HK-2 (cell line): ENCODE measurements at regions not wholly inside any gene's neighbourhood (a gene's known extent, or its start where the extent isn't known, plus 50 kb on each side); places are given as distances from the start of the nearest gene placed in this dataset.

Experiments used
- DNase-seq: peaks from one replicate; pipeline ENCODE4 v3.0.0-alpha.2; 2018; ENCODE audit not compliant: unreplicated experiment

DNA sequence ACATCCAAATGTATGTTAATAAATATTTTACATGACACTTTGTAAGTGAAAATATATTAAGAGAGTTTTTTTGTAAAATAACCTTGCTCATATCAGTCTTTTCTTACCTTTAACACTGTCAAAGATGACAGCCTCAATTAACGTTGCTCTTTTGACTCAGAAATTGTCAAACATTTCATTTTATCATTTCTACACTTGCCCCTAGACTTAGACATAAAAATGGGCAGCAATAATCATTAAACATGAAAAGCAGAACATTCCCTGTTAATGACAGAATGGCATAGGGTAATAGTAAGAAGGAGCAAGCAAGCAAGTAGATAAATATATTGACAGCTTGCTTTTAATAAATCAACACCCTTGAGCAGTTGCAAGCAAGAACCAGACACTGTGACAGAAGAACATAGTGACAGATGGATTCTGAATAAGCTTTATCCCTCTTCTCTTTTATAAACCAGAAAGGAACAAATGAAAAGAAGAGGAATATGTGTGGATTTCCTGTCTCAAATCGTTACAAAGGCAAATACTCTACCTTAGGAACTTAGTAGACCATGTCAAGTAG lies 796.0 kb upstream of the CHD1 start:
- DNase-seq = no peak

GRCh38 chr5:99721506-99721905 lies 792.7 kb upstream of the CHD1 start:
- no peak for DNase-seq

DNA sequence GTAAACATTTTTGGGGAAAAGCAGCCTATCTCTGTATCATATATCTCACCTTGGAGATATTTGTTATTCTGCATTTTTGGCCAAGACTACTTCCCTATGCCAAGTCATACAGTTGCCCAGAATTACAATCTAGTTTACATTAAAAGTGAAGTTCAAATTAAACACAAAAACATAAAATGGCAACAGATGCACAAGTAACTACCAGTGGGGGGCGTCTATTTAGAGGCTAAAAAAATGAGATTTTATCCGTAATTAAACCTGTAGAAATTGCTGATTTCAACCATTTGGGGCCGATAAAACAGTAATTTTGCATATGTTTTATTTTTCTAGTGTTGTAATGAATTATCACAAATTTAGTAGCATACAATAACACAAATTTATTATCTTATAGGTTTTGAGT lies 787.1 kb upstream of the CHD1 start:
- DNase-seq = no peak

DNA sequence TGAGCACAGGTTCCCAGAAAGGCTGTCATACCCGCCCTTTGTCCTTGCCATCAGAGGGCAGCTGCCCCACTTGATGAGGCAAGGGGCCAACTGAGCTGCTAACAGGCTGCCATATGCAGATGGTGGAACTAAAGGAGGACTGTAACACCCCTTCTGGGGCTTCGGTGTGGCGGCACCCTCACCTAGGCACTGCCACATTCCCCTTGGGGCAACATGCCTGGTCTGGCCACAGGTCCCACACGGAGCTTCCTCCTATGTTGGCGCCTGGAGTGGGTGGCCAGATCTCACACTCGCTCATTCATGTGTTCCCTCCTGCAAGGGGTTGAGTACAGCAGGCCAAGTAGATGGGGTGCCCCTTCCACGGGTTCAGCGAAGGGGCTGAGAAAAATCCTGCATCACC lies 777.4 kb upstream of the CHD1 start:
- DNase-seq = no peak

- no peak for DNase-seq
These were observed 773.8 kb upstream of the CHD1 start for GRCh38 chr5:99702565-99702964.

DNA sequence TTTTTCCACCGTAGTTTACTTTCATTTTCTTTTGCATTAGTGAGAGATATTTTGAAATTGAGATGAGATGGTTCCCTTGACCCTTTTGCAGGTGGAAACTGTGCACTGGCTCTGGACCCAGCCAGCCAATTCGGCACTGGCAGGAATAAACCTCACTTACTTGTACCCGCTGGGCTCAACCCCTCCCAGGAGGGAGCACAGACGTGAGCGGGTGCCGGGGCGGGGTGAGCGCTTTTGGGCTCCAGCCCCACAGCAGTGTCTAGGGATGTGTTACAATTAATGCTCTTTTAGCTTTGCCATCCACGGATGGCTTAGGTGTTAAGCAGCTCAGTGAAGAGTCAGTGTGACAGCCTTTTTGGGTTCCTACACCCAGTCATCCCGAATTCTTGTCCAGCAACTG lies 766.1 kb upstream of the CHD1 start:
- DNase-seq = no peak

GRCh38 chr5:99686538-99686937 lies 757.7 kb upstream of the CHD1 start:
- DNase-seq = no peak

- DNase-seq = no peak
These were observed 747.2 kb upstream of the CHD1 start for GRCh38 chr5:99675974-99676373.

DNA sequence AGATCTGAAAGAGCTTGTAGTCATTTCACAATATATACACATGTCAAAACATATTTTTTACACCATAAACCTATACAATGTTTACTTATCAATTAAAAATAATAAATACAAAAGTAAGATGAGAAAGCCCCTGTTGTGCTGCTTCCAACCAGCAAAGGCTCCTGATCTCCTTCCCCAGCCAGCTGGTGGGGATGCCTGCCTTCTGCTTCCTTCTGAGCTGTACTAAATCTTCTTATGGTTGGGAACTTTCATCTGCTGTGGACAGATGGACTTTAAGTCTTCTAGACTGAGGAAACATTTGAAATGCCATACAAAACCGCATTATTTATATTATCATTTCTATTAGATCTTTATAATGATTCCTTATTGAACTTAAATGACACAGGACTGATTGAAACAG lies 745.3 kb upstream of the CHD1 start:
- no peak for DNase-seq

- DNase-seq = no peak
These were observed 736.2 kb upstream of the CHD1 start for GRCh38 chr5:99664972-99665371.

GRCh38 chr5:99651298-99651697 lies 722.5 kb upstream of the CHD1 start:
- no peak for DNase-seq

DNA sequence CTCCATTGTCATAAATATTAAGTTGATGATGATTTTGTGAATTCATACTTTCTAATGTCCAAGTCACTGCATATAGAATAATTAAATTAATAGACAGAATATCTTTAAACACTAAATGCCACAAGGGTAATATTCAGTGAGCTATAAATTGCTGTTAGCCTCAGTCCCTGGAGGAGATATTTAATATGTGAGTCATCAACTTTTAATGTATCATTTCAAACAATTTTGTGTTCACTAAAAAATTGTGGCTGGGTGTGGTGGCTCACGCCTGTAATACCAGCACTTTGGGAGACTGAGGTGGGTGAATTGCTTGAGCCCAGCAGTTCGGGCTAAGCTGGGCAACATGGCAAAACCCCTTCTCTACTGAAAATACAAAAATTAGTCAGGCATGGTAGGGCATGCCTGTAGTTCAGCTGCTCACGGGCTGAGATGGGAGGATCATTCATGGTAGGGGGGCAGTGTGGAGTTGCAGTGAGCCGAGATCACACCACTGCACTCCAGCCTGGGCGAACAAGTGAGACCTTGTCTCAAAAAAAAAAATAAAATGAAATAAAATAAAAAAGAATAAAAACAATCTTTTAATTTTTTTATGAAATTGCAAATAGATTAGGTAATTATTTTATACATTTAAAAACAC lies 717.3 kb upstream of the CHD1 start:
- no peak for DNase-seq

DNA sequence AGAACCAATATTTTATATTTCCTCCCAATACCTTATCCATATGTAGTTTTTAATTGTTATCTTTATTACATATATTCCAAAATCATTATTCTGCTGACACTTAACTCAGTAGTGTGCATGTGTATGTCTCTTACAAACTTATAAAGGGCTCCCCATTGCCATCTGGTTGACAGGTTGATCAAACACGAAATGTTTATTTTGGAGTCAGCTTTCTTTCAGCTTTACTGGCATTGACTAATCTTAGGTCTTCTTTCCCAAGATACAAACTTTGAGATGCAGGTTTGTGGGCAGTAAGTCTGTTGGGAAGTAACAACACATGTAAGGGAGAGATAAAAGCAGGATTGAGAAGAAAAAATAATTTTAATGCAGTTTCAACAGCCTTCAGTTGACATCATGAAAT lies 716.0 kb upstream of the CHD1 start:
- DNase-seq = no peak

DNA sequence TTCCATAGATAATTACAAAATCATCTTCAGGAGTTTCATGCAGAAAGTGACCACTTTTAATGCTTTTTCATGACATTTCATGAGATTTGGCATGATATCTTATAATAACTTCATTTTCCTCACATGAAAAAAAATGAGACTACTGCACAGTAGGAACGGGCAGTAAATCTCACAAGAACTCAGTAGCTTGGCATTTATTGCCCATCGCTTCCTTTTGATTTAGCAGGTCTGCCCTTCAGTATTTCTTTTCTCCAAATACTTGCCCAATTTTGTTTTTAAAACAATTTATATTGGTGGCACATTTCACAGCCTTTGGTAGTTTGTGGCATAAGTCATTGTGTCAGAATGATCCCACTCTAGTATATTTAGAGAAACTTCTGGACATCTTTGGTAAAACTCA lies 711.8 kb upstream of the CHD1 start:
- no peak for DNase-seq

- no peak for DNase-seq
These were observed 711.1 kb upstream of the CHD1 start for GRCh38 chr5:99639905-99640304.

DNA sequence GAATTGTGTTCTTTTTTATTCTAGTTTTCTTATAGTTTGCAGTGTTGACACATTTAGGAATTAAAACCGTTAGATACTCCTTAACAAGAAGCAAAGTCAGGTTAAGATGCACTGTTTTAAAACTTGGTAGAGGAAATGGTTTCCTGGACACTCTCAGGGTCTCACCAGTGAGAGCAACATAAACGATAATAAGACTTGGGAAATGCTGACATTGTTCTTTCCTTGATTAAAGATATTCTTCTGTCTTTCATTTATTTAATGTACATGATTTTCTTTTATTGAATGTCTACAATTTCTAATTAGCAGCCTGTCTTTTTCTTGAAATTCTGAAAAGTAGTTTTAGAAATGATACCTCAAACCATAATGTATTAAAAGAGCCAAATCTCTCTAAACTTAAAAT lies 707.9 kb upstream of the CHD1 start:
- no peak for DNase-seq

DNA sequence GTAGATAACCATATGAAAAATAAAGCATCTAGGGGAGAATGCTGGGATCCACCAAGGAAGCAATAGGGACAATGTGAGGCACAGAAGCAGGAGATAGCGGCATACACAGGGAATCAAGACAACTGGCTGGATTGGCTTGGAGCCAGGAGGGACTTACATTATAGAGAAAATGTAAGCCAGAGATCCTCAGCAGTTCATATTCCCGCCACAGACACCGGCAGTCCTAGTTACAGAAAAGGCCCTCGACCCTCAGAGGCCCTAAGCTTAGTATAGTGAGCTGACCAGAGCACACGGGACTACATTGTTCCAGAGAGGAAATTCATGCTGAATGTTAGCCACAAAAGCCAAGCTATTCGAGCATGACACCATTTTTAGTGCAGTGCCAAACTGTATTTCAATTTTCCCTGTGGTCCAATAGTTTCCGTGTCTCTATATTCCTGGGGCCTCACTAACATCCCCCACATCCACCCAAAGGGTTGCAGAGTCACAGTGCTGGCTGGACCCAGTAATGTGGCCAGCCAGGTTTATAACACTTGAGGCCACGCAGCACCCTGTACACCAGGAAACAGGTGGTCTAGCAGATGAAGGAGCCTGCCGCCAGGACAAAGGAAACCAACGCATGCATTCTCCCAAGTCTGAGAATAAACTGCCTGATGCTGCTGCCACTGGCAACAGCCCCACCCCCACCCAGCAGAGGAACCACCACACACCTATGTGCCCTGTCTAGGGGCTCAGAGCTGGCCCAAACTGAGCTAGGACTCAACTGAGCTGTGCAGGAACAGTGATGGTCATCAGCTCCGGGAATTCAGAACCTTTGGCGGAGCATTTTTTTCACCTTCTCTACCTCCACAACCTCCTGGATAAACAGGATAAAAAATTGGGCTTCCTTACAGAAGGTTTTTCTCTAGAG lies 693.2 kb upstream of the CHD1 start:
- DNase-seq = no peak

GRCh38 chr5:99617335-99617734 lies 688.5 kb upstream of the CHD1 start:
- no peak for DNase-seq

GRCh38 chr5:99614888-99615287 lies 686.1 kb upstream of the CHD1 start:
- no peak for DNase-seq

DNA sequence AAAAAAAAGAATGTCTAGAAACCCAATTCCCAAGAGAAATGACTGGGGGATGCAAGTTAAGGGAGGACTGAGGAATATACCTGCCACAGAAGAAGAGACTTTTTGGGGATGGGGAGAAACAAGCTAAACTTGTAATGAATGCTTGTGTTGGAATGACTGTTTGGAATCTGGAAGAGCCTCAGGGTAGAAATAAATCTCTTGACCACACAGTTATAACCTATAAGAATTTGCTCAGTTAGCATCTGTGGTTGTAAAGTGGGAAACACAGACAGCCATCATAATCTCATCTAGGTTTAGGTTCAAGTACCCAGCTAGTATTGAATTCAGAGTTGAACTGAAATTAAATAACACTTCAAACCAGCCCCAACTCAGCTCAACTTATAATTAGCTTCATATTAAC lies 678.3 kb upstream of the CHD1 start:
- DNase-seq = no peak

GRCh38 chr5:99605904-99606303 lies 677.1 kb upstream of the CHD1 start:
- DNase-seq = no peak

DNA sequence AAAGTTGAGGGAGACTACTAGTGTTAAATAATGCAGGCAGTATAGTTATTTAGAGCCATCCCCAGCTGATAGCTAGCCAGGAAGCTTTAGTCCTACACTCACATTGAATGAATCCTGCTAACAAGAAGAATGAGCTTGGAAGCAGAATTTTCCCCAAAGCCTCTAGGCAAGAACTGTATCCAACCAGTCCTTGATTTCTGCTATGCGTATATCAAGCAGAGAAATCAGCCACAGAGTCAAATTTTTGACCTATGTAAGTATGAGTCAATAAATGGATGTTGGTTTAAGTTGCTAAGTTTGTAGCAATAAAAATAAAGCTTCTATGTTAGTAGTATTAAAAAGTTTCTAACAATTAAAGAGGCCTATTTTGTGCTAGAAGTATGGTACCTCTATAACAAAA lies 672.1 kb upstream of the CHD1 start:
- no peak for DNase-seq

- no peak for DNase-seq
These were observed 662.0 kb upstream of the CHD1 start for GRCh38 chr5:99590806-99591205.
